ENCODE measurements at regions not wholly inside any gene's neighbourhood (a gene's known extent, or its start where the extent isn't known, plus 50 kb on each side); places are given as distances from the start of the nearest gene placed in this dataset.

DNA sequence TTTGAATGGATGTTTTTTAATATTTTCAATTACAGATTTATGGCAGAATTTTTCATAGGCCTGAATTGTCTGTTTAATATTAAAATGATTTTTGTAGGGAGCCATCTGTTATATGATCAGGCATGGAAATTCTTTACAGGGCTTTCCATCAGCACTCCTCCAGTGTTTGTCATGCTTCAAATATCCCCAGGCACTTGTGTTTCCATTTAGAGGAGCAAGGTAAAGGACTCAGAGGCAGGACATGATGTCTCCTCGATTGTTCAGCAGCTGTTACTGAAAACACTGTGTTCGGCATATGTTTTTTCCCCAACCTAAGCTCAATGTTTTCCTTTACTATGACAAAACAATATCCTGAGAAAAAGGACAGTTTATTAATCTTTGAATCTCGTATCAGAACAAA lies 172.3 kb upstream of the RFX3 start:
- H3K4me3 Mint-ChIP-seq = no peak overlapping the region
- no peak for DNase-seq
- H3K9me3 Mint-ChIP-seq = peaks cover 0 to 3% of the 10 kb centered on the region in 2 donors
- peaks cover 23% of the 10 kb centered on the region for H3K27me3 Mint-ChIP-seq
- H3K27ac Mint-ChIP-seq = no peak overlapping the region
- H3K4me1 Mint-ChIP-seq = no peaks in the 10 kb centered on the region
- no peak for ATAC-seq

DNA sequence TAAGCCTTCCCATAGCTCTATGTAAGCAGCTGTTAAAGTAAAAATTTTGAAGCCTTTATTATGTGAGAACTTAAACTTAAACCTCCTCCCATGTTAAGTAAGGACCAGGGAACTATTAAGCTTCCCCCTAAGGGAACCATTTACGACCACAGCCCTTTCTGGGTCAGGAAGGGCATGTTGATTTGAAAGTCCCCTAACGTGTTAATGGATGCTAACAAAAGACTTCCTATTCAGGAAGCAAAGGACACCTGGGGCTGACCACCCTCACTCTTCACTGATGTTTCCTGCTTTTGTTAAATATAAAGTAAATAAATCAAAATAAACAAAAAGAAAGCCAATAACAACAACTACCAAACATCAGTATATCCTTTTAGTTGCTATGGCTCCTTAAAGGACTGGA lies 170.6 kb upstream of the RFX3 start:
- H3K27ac Mint-ChIP-seq = no peak overlapping the region
- H3K27me3 Mint-ChIP-seq = peaks cover 24% of the 10 kb centered on the region
- ATAC-seq = no peak
- H3K4me3 Mint-ChIP-seq = no peak overlapping the region
- no peak for DNase-seq
- H3K4me1 Mint-ChIP-seq = no peaks in the 10 kb centered on the region
- peaks cover 0 to 6% of the 10 kb centered on the region in 2 donors for H3K9me3 Mint-ChIP-seq

DNA sequence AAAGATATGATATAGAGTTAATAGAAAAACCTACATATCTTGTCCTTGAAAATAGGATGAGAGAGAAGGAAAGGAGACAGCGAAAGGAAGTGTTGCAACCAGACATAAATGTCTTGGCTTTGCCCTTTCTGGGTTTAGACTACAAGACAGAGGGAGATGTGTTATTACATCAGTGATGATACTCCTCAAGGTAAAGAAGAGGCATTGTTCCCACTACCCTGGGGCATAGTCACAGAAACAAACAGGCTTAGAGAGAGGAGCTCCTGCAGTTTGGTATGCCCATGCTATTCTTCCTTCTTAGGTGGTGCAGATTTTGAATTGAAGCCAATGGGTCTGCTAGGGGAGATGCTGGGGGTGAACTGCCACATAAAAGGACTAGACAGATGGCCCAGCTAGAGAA lies 166.8 kb upstream of the RFX3 start:
- Mint-ChIP-seq H3K4me3 (no peak overlapping the region), H3K4me1 (no peaks in the 10 kb centered on the region), H3K27me3 (peaks cover 14% of the 10 kb centered on the region), H3K9me3 (peaks cover 0 to 6% of the 10 kb centered on the region in 2 donors), H3K27ac (peak overlapping the region in 1 of 2 donors; percentile 23)
- DNase-seq (no peak), ATAC-seq (no peak)

DNA sequence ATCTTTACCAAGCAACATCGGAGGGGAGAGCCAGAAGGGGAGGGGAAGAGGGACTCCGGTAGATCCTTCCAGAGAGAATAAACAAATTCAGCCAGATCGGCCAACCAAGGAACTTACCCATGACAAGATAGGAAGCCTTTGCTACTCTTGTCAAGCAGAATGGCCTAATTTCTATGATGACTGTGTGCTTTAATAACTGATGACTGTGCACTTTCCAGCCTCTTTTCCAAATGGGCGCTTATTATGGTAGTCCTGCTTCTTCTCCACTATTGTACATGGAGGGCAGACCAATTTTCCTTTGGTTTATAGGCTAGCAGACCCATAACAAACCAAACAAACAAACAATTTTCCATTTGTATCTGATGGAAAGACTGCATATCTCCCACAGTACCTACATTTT lies 163.8 kb upstream of the RFX3 start:
- DNase-seq (no peak), ATAC-seq (no peak)
- Mint-ChIP-seq H3K4me3 (no peak overlapping the region), H3K27me3 (peaks cover 6% of the 10 kb centered on the region), H3K9me3 (peaks cover 0 to 6% of the 10 kb centered on the region in 2 donors), H3K27ac (no peak overlapping the region), H3K4me1 (no peaks in the 10 kb centered on the region)

DNA sequence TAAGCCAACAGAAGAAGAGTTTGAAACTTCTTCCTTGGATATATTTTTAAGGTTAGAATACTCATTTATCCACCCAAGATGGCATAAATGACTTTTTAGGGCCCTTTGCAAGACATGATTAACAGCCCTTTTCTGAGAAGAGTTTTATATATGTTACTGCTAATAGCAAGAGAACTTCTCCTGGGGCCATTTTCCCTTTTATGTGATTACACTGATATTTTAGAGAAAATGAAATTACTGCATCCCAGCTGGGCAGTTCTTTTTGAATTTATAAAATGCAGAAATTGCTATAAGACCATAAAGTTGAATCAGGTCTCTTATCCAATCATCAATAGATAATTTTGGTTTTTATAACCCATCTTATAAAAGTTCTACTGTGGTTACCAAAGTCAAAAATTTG lies 161.3 kb upstream of the RFX3 start:
- ATAC-seq = no peak
- Mint-ChIP-seq H3K27ac (no peak overlapping the region), H3K4me1 (no peaks in the 10 kb centered on the region), H3K27me3 (no peaks in the 10 kb centered on the region), H3K4me3 (no peak overlapping the region), H3K9me3 (no peaks in the 10 kb centered on the region)
- DNase-seq = no peak

DNA sequence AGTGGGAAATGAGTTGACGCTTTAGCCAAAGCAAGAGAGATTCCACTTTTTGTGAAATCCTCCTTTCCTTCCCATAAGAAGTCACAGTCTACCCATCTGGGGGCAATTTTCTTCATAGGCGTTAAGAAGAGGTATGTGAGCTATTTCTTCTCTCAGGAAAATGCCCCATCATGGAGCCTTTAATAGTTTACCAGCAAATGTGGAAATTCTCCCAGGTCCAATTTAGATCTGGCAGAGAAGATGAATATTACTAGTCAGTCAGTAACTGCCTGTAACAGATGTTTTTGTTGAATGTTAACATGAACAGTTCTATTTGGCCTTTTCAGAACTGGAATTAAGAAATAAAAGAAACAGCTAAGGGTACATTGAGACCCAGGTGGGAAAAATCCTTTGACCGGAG lies 156.4 kb upstream of the RFX3 start:
- no peak for DNase-seq
- Mint-ChIP-seq H3K4me3 (no peak overlapping the region), H3K4me1 (no peaks in the 10 kb centered on the region), H3K27me3 (no peaks in the 10 kb centered on the region), H3K9me3 (no peaks in the 10 kb centered on the region), H3K27ac (no peak overlapping the region)
- ATAC-seq = no peak

DNA sequence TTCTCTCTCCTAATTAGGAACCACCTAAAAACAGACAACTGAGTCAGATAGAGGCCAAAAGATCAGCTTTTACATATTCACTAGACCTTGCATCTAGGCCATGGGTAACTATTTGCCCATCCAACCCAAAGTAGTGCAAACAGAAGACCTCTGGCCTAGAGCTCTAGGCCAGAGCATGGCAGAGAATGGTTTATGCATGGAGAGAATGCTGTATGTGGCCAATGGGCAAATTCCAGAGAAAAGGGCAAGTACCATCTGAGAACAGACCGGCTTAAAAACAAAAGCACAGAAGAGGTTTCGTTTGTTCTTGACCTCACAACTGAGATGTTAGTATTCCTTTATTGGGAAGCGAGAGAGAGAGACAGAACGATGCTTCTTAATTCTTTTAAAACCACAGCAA lies 151.7 kb upstream of the RFX3 start:
- H3K4me1 Mint-ChIP-seq = no peaks in the 10 kb centered on the region
- no peaks in the 10 kb centered on the region for H3K9me3 Mint-ChIP-seq
- no peak overlapping the region for H3K27ac Mint-ChIP-seq
- ATAC-seq = no peak
- H3K4me3 Mint-ChIP-seq = no peak overlapping the region
- H3K27me3 Mint-ChIP-seq = no peaks in the 10 kb centered on the region
- no peak for DNase-seq

DNA sequence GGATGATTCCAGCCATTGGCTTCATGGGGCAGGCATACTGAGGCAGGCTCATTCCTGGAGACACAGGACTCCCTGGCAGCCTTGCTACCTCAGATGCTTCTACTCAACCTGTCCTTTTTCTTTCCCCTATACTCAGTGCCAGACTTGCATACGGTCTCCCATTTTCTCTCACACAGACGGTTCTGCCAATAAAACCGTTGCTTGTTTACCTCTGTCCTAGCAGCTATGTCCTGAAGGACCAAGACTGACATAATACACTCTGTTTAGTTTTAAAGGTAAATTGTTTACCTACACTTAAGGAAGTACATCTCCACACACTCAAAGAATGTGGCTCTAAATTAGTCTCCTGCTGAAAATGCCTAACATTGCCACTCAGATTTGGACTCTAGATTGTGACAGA lies 151.0 kb upstream of the RFX3 start:
- Mint-ChIP-seq H3K27ac (no peak overlapping the region), H3K27me3 (no peaks in the 10 kb centered on the region), H3K4me3 (no peak overlapping the region), H3K9me3 (no peaks in the 10 kb centered on the region), H3K4me1 (no peaks in the 10 kb centered on the region)
- no peak for ATAC-seq
- DNase-seq = no peak

DNA sequence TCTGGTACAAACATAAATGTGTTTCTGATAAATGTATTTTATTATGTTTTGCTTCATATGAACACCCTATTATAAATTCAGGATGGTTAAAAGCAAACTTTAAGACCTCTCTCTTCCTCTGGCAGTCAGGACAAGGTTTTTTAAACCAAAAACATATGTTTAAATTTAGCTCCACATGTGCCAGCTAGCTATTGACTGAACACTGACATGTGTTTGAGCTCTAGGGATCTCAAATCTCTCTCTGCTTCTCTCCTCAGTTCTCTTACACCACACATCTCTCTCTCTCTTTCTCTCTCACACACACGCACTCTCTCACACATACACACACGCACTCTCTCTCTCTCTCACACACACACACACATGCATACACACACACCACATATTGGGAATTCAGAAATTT lies 150.1 kb upstream of the RFX3 start:
- Mint-ChIP-seq H3K4me1 (no peaks in the 10 kb centered on the region), H3K27ac (no peak overlapping the region), H3K9me3 (no peaks in the 10 kb centered on the region), H3K4me3 (no peak overlapping the region), H3K27me3 (no peaks in the 10 kb centered on the region)
- ATAC-seq (no peak), DNase-seq (no peak)

DNA sequence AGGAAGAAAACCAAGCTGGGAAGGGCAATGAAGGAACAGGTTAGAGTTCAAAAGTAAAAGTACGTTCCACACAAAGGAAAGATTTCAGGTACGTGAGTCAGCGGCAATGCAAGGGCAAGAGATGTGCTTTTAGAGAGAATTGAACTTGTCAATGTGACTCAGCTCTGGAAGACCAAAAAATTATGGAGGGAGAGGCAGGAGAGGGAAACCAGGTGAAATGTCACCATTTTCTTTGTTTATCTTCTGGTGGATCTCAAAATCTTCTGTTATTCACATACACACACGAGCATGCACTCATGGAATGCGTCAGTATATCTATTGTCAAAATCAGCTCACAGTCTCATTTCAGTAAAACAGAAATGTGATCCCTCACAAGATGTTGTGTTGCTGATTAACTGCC lies 148.8 kb upstream of the RFX3 start:
- no peak overlapping the region for H3K4me3 Mint-ChIP-seq
- no peaks in the 10 kb centered on the region for H3K9me3 Mint-ChIP-seq
- H3K27me3 Mint-ChIP-seq = no peaks in the 10 kb centered on the region
- ATAC-seq (no peak), DNase-seq (no peak)
- no peak overlapping the region for H3K27ac Mint-ChIP-seq
- no peaks in the 10 kb centered on the region for H3K4me1 Mint-ChIP-seq

DNA sequence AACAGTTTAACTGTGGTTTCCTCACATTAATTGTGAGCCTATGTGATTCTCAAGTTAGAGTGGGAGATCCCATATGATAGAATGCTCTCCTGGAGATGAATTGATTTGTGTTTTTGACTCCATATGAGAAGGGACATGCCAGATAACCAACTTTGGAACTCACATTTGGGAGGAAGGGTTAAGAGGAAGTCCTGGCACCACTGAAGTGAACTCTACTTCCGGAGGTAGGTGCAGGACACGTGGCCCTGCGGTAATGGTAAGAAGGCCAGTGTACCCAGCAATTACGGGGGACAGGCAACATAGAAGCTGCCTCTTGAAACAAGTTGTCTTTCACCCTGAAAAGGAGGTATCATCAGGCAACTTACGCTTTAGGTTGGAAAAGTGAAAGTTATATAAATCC lies 146.6 kb upstream of the RFX3 start:
- DNase-seq (no peak), ATAC-seq (no peak)
- Mint-ChIP-seq H3K4me3 (no peak overlapping the region), H3K9me3 (no peaks in the 10 kb centered on the region), H3K4me1 (no peaks in the 10 kb centered on the region), H3K27ac (no peak overlapping the region), H3K27me3 (no peaks in the 10 kb centered on the region)

DNA sequence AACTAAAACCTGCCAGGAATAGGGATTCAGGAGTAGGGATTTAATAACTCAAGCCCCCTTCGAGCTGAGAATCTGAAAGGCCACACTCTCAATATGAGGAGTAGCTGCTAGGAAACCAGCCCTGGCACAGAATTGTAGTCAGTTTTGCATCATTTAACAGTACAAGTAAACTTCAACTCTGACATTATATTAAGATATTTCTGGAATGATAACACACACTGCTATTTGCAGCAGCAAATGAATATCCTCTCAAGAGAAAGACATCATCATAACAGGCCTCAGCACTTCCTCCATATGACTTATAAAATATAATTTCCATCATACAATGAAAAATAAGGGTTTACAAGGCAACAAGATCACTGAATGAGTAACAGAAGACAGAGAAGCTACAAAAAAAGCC lies 138.2 kb upstream of the RFX3 start:
- ATAC-seq = no peak
- DNase-seq = no peak
- H3K27me3 Mint-ChIP-seq = no peaks in the 10 kb centered on the region
- no peaks in the 10 kb centered on the region for H3K9me3 Mint-ChIP-seq
- no peak overlapping the region for H3K4me3 Mint-ChIP-seq
- no peaks in the 10 kb centered on the region for H3K4me1 Mint-ChIP-seq
- H3K27ac Mint-ChIP-seq = no peak overlapping the region

DNA sequence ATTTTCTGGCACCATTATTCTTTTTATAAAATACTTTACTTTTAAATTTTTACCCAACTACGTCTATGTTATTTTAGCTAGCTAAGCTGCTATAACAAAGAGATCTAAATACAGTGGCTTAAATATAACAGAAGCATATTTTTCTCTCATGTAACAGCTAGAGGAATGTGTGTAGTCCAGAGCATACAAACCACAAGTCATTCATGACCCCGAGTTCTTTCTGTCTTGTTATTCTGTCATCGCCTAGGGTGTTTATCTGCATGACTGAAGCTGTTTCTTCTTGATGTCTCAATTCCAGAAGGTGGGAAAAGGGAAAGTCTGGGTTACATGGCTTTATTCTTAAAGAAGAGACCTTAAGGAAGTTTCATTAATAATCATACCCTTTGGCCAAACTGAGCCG lies 136.9 kb upstream of the RFX3 start:
- Mint-ChIP-seq H3K27me3 (no peaks in the 10 kb centered on the region), H3K4me1 (no peaks in the 10 kb centered on the region), H3K27ac (no peak overlapping the region), H3K4me3 (no peak overlapping the region), H3K9me3 (no peaks in the 10 kb centered on the region)
- no peak for DNase-seq
- ATAC-seq = no peak

DNA sequence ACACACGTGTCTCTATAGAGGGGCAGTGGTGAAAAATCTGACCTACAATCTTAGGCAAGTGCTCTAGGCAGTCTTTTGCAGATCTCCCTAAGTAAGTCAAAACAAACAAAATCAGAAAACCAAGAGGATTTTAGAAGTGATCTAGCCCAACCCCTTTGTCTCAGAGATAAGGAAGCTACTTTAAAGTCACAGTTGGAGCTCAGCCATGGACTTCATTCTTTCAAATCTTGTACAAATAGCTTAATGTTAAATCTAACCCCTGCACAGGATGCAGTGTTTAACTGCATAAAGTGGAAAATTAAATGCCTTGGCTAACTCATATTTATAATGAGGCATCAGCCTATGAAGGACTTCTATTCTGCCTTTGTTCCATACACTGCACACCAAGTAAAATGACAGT lies 135.1 kb upstream of the RFX3 start:
- Mint-ChIP-seq H3K27ac (no peak overlapping the region), H3K9me3 (no peaks in the 10 kb centered on the region), H3K27me3 (no peaks in the 10 kb centered on the region), H3K4me1 (peaks cover 6% of the 10 kb centered on the region), H3K4me3 (no peak overlapping the region)
- ATAC-seq (no peak), DNase-seq (no peak)

DNA sequence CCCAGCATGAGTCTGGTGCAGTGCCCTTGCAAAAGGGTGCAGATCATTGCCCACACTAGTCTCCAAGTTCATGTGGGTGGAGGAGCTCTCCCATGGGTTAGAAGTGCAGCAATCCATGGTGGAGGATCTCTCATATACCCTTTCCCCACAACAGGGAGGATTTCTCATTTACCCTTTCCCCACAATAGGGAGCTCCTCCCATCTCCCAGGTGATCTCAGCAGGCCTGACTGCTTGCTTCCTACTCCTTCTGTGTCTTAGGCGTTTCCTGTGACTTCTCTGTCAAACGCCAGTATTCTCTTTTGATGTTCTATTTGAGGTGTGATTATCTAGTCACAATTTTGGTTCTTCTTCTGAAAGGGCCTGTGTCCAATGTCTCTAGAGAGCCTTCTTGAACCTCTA lies 133.8 kb upstream of the RFX3 start:
- no peaks in the 10 kb centered on the region for H3K27me3 Mint-ChIP-seq
- ATAC-seq = no peak
- no peak overlapping the region for H3K27ac Mint-ChIP-seq
- no peak for DNase-seq
- H3K4me1 Mint-ChIP-seq = peaks cover 6% of the 10 kb centered on the region
- no peak overlapping the region for H3K4me3 Mint-ChIP-seq
- H3K9me3 Mint-ChIP-seq = no peaks in the 10 kb centered on the region

DNA sequence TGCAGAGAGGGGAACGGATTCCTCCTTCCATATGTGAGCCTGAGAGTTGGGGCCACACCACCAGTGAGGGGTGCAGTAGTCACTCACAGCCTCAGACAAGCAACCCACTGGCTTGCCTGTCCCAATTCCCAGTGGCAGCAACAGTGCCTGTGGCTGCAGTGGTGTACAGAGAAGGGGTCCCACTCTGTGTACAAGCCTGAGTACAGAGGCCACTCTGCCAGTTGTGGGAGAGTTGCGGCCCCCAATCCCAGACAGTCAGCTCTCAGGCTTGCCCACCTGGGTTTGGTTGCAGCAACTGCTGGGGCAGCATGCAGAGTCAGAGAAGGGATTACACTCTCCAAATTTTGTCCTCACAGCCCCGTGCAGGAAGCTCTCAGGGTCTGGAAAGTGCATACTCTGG lies 133.2 kb upstream of the RFX3 start:
- no peaks in the 10 kb centered on the region for H3K9me3 Mint-ChIP-seq
- H3K4me1 Mint-ChIP-seq = peaks cover 6% of the 10 kb centered on the region
- no peaks in the 10 kb centered on the region for H3K27me3 Mint-ChIP-seq
- no peak overlapping the region for H3K27ac Mint-ChIP-seq
- no peak for ATAC-seq
- DNase-seq = no peak
- H3K4me3 Mint-ChIP-seq = no peak overlapping the region

DNA sequence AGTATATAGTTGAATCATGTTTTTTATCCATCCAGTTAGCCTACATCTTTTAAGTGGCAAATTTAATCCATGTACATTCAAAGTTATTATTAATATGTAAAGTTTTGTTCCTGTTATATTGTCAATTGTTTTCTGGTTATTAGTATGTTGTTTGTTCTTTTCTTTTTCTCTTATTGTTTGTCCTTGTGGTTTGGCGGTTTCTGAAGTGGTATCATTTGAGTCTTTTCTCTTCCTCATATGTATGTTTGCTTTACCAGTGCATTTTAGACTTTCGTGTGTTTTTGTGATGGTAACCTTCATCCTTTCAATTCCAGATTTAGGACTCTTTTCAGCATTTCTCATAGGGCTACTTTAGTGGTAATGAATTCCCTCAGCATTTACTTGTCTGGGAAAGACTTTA lies 130.4 kb upstream of the RFX3 start:
- H3K4me3 Mint-ChIP-seq = no peak overlapping the region

More for the DNA sequence above, 130.4 kb upstream of the RFX3 start:
- H3K9me3 Mint-ChIP-seq = no peaks in the 10 kb centered on the region
- ATAC-seq (no peak), DNase-seq (no peak)
- H3K27me3 Mint-ChIP-seq = no peaks in the 10 kb centered on the region
- H3K27ac Mint-ChIP-seq = no peak overlapping the region
- H3K4me1 Mint-ChIP-seq = peaks cover 20% of the 10 kb centered on the region

All from stimulated activated naive CD8-positive, alpha-beta T cell treated with anti-CD3 and anti-CD28 coated beads, Interleukin-15, amount 100 ng/mL, for 72 hours (primary cell).